ENCODE measurements at regions not wholly inside any gene's neighbourhood (a gene's known extent, or its start where the extent isn't known, plus 50 kb on each side); places are given as distances from the start of the nearest gene placed in this dataset.
"Not testable (repeated sequence)": the region's sequence is repeated elsewhere in the genome, so short reads cannot be mapped to it uniquely, and the experiment has no call there.

DNA sequence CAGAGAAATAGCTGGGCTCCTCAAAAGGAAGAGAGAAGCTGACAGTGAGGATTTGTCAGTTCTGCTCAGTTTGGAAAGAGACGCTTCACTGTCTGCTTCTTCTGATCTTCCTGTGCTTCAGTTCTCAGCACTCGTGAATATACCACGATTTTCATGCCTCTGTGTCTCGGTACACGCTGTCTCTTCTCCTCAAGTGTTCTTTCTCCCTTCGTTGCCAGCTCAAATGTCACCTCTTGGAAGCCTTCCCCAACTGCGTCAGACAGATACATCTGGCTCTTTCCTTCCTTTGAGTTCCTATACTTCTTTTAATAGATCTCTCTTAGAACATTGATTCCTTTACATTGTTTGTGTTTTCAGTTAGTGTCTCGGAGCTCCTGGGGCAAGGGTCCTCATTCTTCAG, 90.6 kb upstream of the GOLGA6L4 start:
- not testable (repeated sequence) for H3K36me3 ChIP-seq, H3K27me3 ChIP-seq, H3K4me3 ChIP-seq, DNase-seq, H3K9me3 ChIP-seq

DNA sequence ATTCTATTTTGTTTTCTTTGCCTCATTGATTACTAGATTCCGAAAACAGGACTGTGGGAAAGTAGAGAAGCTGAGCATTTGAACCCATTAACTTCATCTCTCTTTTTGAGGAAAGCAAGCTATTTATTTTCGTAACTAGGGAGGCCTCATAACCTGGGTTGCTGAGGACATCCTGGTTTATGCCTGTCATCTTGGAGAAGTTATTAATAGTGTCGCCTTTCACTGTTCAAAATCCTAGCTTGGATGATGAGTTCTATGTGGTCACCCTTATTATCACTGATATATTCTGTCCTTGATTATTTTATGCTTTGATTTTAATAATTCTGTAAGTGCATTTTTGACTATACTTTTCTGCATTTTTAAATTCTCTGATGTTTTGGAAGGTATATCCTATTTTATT, 89.3 kb upstream of the GOLGA6L4 start:
- H3K27me3 ChIP-seq, H3K4me3 ChIP-seq, H3K9me3 ChIP-seq, DNase-seq, H3K36me3 ChIP-seq: not testable (repeated sequence)

DNA sequence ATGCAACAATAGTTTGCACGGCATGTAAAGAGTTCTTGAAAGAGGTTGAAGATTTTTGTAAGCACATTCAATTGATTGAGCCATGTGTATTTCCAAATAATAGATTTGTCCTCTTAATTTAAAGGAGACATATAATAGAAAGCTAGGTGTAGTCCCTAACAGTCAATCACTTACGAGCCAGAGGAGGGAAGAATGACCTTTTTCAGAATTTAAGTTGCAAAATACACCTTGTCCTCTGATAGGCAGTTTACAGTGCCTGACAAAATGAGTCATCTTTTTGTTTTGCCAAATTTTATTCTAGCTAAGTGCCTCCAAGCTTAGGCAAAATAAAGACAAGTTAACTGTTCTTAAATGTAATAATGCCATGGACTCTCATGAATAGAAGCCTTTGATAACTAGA, 88.3 kb upstream of the GOLGA6L4 start:
- H3K4me3 ChIP-seq, H3K9me3 ChIP-seq, DNase-seq, H3K36me3 ChIP-seq, H3K27me3 ChIP-seq: not testable (repeated sequence)

DNA sequence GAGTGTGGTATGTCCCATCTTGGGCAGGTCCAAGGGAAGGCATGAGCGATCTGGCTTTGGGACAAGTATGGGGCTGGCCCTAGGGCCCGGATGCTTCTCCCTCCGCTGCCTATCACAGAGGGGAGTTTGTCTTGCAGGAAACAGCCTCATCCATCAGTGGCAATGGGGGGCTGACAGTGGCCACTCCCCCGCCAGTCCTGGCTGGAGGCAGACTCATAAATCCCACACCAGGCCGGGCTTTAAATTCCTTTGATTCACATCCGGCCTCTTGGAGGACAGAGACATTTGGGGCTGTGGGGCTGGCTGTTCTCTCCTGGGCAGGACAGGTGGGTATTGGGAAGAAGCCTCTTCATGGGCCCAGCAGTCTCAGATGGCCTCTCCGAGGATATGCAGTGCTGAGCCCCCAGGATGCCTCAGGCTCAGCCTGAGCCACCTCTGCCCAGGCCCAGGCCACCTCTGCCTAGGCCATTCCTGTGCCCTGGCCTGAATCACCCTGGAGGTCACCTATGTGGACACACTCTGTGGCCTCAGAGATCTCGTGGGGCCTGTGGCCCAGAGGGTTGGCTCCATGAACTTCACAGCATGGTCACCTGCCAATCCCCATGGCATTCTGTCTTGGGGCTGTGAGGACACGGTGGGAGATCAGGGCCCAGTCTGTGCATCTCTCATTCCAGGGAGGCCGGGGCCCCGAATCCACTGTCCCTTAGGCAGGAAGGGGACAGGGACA, 84.2 kb upstream of the GOLGA6L4 start:
- DNase-seq = no peak
- Histone ChIP-seq H3K27me3 (peaks cover 2% of the 10 kb centered on the region), H3K9me3 (no peaks in the 10 kb centered on the region), H3K36me3 (no peaks in the 10 kb centered on the region), H3K4me3 (no peak overlapping the region)

DNA sequence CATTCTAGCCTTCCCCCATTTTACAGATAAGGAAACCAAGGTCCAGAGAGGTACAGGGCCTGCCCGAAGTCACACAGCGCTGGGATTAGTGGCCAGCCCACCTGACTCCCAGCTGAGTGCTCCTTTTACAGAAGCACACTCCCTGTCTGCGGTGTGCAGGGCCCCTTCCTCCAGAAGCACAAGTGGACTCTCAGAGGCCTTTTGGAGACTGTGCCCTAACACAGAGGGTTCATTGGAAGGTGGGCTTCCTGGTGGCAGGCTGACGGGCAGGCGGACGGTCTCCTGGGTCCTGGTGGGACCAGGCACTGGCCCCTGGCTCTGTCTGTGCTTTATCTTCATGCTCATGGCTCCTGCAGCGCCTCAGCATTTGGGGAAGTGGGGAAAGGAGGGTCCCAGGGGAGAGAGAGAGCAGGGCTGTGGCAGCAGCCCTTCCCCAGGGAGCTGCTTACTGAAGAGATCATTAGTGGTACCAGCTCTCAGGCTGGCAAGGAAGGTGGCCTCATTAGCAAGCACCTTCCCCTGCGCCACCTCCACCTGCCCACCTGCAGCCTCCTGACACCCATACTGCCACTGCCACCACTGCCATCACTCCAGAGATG, 83.1 kb upstream of the GOLGA6L4 start:
- H3K9me3 ChIP-seq, H3K4me3 ChIP-seq, H3K27me3 ChIP-seq, H3K36me3 ChIP-seq, DNase-seq: not testable (repeated sequence)

DNA sequence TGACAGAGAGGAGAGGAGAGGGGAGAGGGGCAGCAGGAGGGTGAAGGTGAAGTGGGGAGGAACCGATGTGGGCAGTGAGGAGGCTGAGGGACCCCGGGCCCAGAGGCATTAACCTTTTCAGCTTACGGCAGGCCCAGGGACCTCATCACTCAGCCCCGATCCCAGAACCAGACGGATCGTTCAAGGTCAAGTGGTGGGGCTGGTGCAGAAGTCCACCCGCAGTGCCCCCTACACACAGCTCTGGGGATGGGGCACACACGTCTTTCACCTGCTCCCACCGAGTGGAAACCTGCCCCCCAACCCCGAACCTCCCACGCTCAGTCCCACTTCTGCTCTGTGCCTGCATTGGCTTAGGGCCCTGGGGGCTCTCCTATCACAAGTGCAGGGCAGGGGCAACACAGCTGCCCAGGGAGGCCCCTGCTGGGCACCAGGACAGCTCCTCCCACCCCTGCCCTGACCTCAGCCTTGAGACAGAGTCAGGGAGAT, 81.9 kb upstream of the GOLGA6L4 start:
- H3K27me3 ChIP-seq, DNase-seq, H3K9me3 ChIP-seq, H3K36me3 ChIP-seq, H3K4me3 ChIP-seq: not testable (repeated sequence)

DNA sequence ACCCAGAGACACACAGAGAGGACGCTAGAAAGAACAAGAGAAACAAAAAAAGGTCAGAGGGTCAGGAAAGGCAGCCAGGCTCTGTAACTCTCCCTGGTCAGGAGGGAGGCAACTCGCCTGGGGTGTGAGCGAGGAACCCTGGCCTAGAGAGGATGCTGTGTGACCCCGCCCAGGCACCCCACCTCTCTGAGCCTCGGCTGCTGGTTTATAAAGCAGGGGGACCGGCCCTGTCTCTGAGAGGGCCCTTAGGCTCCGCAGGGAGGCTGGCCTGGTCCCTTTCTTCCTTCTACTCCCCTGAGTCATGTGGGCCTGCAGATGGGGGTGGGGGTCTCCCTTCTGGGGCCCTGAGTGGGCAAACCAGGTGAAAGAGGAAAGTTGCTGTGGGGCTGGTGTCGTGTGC, 81.3 kb upstream of the GOLGA6L4 start:
- DNase-seq, H3K4me3 ChIP-seq, H3K27me3 ChIP-seq, H3K36me3 ChIP-seq, H3K9me3 ChIP-seq: not testable (repeated sequence)

DNA sequence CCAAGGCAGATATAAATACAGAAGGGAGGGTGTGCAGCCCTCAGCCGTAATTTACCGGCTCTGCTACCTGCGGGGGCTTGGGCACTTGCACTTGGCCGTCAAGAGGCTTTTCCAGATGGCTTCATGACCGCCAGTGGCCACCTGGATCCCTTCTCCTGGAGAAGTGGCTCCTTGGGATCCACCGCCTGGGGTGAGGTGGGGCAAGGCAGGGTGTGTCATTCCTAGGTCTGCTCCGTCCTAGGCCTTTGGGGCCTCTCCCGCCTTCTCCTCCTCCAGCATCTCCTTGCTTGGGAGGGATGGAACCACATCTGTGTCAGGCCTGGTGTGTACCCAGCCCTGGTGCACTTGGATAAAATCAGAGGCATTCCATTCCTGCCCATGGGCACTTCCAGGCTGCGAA, 80.8 kb upstream of the GOLGA6L4 start:
- H3K9me3 ChIP-seq, H3K36me3 ChIP-seq, H3K27me3 ChIP-seq, H3K4me3 ChIP-seq, DNase-seq: not testable (repeated sequence)

DNA sequence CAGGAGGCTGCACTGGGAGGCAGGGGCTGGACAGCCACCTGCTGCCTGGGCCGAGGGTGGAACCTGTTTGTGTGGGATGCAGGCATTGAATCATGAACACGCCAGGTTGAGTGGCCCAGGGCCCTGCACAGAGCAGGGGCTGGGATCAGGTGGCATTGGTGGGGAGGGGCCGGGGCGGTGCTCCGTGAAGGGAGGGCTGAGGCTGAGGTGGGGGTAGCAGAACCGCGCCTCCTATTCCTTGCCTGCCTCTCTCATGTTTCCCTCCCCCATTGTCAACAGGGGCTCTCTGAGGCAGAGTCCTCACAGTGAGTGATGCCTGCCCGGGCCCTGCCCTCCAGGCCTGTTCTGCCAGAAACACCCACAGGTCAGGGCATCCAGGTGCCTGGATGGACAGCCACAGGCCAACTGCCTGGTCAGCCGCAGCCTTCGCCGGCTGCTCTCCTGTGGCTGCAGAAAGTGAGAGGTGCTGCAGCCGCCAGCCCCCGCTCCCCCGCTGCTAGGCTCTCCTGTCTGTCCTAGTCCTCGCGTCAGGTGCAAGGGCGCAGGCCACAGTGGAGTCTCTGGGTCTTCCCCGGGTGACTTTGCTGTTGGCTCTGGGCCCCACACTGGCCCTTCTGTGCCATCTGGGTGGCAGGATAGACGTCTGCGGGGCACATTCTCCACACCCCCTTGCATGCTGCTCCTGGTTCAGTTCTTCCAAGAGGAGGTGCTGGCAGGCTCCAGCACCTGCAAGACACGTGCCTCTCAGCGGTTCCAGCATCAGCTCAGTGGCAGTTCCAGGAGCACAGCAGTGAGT, 79.6 kb upstream of the GOLGA6L4 start:
- H3K4me3 ChIP-seq, DNase-seq, H3K27me3 ChIP-seq, H3K9me3 ChIP-seq, H3K36me3 ChIP-seq: not testable (repeated sequence)

DNA sequence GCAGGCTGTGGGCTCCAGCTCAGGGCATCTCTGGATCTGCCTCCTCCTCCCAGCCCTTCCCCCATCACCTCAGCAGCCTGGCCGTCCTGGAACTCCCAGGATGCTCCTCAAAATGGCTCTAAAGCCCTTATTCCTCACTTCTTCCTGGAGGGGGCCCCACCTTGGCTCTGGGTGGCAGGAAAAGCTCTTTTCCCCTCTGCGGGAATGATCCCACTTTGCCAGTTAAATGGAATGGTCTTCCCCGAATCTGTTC, 79.1 kb upstream of the GOLGA6L4 start:
- H3K4me3 ChIP-seq, H3K9me3 ChIP-seq, H3K27me3 ChIP-seq, DNase-seq, H3K36me3 ChIP-seq: not testable (repeated sequence)

DNA sequence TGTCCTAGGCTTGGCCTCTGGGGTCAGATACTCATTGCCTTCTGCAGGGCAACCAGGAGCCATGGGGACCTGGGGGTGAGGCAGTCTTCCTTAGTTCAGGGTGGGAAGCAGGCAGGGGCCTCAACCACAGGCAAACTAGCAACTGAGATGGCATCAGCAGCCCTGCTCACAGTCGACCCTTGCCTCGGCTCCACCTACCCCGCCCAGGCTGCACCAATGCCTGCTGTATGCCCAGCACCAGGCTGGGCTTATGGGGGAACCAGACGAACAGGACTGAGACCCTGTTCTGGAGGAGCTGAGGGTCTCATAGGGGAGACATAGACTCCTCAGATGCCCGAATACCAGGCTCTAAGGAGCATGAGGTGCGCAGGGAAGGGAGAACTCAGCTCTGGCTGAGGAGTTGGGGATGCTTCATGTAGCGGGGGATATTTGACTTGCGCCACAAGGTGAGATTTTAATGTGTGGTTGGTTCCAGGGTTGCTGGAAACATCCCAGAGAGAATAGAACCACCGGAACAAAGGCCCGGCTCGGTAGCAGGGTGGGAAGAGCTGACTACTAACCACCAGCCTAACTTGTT, 78.4 kb upstream of the GOLGA6L4 start:
- not testable (repeated sequence) for H3K36me3 ChIP-seq, H3K4me3 ChIP-seq, DNase-seq, H3K9me3 ChIP-seq, H3K27me3 ChIP-seq

DNA sequence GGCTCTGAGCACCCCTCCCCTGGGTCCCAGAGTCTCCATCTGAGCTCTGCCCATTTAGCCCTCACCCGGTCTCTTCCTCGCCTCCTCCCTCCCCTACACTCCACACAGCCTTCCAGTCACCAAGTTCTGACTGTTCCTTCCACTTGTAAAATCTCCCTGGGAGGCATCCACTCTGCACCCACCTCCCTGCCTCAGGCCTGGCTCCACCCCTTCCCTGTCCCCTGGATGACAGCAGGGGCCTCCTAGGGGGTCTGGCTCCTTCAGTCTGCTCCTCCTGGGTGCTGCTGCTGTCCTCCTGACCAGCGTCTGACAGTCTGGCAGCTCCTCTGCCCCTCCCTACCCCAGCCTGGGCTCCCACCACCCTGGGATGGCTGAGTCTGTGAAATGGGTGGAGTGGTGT, 77.7 kb upstream of the GOLGA6L4 start:
- not testable (repeated sequence) for H3K27me3 ChIP-seq, H3K9me3 ChIP-seq, H3K4me3 ChIP-seq, DNase-seq, H3K36me3 ChIP-seq

DNA sequence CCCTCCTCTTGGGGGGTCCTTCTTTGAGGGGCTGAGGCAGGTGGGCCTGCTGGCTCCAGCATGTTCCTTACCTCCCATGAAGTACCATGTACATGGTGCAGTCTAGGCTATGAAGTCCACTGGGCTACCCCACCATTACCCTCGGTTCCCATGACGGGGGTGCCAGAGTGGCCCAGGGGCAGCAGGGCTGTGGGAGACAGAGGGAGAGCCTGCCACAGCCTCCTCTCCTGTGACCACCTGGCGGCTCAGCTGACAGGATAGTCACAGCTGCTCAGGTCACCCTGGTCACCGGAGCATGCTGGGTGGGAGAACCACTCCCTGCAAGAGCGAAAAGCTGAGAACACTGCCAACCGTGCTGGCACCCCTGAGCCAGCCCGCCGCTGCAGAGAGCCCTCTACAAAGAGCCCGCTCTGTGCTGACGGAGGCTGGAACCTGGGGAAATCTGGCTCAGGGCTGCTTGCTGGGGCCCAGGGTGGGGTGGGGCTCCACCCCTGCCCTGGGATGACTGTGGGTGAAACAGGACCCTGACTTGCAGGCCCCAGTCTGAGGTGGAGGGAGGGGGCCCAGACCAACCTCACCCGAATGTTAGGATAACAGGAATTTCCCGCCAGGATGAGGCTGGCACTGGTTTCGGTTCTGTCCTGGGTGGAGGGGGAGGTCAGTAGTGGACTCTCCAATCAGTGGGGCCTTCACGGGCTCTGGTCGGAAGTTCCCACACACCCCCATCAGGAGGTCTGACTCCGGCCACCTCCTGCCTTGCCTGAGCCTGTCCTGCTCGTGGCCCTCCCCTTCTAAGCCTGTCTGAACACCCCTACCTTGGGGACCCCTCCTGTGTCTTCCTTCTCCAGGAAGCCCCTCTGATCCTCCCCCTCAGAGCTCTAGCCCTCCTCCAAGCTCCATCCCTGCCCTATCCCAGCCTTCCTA, 76.0 kb upstream of the GOLGA6L4 start:
- not testable (repeated sequence) for H3K27me3 ChIP-seq, DNase-seq, H3K36me3 ChIP-seq, H3K9me3 ChIP-seq, H3K4me3 ChIP-seq

DNA sequence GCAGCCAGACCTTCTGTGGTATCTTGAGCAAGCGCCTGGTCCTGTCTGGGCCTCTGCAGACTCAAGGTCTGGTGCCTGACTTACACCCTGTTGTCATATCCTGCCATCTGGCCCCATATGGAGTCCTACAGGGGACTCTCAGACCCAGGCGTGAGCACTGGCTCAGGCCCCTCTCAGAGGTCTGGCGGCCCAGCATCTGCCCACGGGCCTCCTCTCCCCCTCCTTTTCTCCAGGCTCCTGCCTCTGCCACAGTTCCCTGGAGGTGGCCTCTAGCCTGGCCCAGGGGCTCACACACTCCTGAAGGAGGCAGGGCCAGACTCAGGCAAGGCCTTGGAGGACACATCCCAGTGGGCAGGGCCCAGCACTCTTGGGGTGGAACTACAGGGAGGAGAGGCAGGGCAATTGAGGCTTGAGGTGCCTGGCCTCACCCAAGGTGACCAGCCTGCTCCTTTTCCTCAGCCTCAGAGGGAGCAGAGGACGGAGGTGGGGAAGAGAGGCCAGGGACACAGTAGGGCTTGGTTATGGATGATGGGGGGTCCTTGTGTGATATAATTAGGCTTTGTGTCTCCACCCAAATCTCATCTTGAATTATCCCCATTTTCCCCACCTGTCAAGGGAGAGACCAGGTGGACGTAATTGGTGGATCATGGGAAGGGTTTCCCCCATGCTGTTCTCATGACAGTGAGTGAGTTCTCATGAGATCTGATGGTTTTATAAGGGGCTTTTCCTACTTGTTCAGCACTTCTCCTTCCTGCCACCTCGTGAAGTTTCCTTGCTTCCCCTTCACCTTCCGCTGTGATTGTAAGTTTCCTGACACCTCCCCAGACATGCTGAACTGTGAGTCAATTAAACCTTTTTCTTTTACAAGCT, 70.9 kb upstream of the GOLGA6L4 start:
- not testable (repeated sequence) for H3K36me3 ChIP-seq, H3K9me3 ChIP-seq, H3K27me3 ChIP-seq, H3K4me3 ChIP-seq, DNase-seq

DNA sequence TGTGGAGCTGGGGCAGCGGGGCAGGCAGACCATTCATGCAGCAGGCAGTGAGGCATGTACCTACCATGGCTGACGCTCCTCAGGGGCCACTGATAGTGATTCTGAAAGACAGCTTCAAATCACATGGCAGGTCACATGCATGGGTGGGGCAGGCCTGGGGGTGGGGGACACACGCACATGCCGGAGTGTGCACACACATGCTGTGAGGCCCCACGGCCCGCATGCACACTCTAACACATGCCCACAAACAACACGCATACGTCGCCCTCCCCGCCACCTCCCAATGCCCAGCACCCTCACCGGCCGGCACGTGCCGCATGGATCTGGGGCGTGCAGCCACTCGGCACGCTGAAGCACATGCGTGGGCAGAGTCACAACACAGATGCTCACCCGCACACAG, 65.5 kb upstream of the GOLGA6L4 start:
- not testable (repeated sequence) for H3K27me3 ChIP-seq, H3K9me3 ChIP-seq, H3K4me3 ChIP-seq, DNase-seq, H3K36me3 ChIP-seq

DNA sequence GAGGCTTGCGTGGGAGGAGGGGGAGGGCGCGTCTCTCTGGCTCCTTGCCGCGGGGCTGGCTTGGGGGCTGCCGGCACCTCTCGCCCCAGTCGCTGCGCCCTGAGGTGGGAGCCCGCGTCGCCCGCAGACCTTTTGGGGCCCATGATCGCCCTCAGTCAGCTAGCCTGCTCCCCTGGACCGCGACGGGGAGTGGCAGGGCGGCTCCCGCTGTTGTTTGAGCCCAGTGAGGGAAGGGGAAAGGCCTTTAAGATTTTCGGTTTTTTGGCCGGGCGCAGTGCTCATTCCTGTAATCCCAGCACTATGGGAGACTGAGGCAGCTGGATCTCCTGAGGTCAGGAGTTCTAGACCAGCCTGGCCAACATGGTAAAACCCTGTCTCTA, 62.4 kb upstream of the GOLGA6L4 start:
- not testable (repeated sequence) for H3K36me3 ChIP-seq, H3K27me3 ChIP-seq, H3K9me3 ChIP-seq, H3K4me3 ChIP-seq
- peak; percentile 46 for DNase-seq

Data from MG63 (cell line).